ENCODE measurements at regions not wholly inside any gene's neighbourhood (a gene's known extent, or its start where the extent isn't known, plus 50 kb on each side); places are given as distances from the start of the nearest gene placed in this dataset.
A peak's percentile ranks its signal among the peaks of the same experiment; 100 is the strongest.

DNA sequence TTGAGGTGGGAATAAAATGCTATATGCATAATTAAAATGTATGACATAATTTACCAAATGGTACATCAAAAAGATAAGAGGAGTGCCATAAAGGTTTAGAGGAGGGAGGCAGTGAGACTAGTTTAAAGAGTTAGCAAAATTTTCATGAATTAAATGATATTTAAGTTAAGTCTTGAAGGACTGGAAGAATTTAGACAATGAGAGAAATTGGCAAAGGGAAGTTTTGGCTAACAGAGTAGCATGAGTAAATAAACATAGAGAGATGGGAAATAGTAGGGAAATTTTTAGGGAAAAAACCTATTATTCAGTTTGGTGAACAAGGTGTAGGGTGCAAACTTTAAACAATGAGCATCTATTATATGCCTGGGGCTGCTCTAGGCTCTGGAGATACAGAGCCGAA is 68.8 kb downstream of the CAVIN2 start:
- TF ChIP-seq, protein P1, sequence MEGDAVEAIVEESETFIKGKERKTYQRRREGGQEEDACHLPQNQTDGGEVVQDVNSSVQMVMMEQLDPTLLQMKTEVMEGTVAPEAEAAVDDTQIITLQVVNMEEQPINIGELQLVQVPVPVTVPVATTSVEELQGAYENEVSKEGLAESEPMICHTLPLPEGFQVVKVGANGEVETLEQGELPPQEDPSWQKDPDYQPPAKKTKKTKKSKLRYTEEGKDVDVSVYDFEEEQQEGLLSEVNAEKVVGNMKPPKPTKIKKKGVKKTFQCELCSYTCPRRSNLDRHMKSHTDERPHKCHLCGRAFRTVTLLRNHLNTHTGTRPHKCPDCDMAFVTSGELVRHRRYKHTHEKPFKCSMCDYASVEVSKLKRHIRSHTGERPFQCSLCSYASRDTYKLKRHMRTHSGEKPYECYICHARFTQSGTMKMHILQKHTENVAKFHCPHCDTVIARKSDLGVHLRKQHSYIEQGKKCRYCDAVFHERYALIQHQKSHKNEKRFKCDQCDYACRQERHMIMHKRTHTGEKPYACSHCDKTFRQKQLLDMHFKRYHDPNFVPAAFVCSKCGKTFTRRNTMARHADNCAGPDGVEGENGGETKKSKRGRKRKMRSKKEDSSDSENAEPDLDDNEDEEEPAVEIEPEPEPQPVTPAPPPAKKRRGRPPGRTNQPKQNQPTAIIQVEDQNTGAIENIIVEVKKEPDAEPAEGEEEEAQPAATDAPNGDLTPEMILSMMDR (IDR thresholded peaks at IDR 0.05; ENCODE audit: control extremely low read depth, extremely low read depth, low read depth, missing control alignments) = no peak
- CTCF ChIA-PET = no interaction called here
- POLR2A ChIA-PET = no interaction called here
- DNase-seq (ENCODE audit: extremely low spot score) = no peak

DNA sequence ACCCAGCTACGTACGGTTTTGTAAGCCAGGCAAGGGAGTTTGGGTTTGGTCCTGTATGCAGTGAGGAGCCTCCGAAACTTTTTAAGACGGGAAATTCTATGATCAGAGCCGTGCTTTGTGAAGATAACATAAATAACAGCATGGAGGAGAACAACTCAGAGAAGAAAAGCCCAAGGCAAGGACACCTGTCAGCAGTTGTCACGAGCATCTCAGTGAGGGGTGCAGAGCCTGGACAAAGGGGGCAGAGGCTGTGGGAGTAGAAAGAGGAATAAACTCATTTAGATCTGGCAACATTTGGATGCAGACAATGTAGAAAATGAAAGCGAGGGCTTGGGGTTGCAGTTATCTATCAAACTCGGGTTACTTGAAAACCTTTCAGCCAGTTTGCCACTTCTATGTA is 64.5 kb downstream of the CAVIN2 start:
- CTCF ChIA-PET = interaction anchor here (1.7 kb wide), 1 partner anchor 380 kb away, joined by 3 read pairs; no protein-coding TSS in a partner anchor
- POLR2A ChIA-PET = no interaction called here
- TF ChIP-seq, protein P1 (IDR thresholded peaks at IDR 0.05; ENCODE audit: control extremely low read depth, extremely low read depth, low read depth, missing control alignments) = no peak
- DNase-seq (ENCODE audit: extremely low spot score) = no peak

DNA sequence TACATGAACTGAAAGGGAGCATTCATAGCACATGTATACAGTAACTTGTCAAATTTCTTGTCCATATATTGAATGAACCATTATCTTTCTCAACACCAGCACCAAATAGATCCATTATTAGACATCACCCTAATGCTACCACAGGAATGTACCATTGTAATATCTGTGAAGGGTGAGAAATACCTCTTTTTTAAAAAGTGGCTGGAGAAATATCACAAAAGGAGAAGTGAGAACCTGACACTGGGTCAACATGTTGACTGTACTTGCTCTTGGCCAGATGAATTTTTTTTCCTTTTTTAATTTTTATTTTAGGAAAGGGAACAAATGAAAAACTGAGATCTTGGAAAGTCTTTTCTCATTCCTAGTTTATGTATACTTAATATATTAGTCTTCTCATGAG is 63.5 kb downstream of the CAVIN2 start:
- TF ChIP-seq, protein P1 (IDR thresholded peaks at IDR 0.05; ENCODE audit: control extremely low read depth, extremely low read depth, low read depth, missing control alignments) = no peak
- peak; percentile 8 for DNase-seq (ENCODE audit: extremely low spot score)
- POLR2A ChIA-PET = no interaction called here
- CTCF ChIA-PET = no interaction called here

Measured in GM10248 (cell line).